Muscle of leg (tissue), 3 donors: ENCODE measurements at regions not wholly inside any gene's neighbourhood (a gene's known extent, or its start where the extent isn't known, plus 50 kb on each side); places are given as distances from the start of the nearest gene placed in this dataset.

ENCODE experiments used
- DNase-seq: peaks from one replicate; pipeline ENCODE4 v3.0.0; 2013
- H3K27ac ChIP-seq: one replicate; pipeline ENCODE4 v1.5.1; 2013; ENCODE audit warnings: mild to moderate bottlenecking, low read length, control low read depth
- H3K27me3 ChIP-seq: one replicate; pipeline ENCODE4 v1.6.1; 2013; ENCODE audit warnings: low read length; ENCODE audit not compliant: control insufficient read depth, insufficient read depth
- H3K36me3 ChIP-seq: one replicate; pipeline ENCODE4 v1.6.1; 2013; ENCODE audit warnings: low read length; ENCODE audit not compliant: control insufficient read depth, insufficient read depth
- H3K4me1 ChIP-seq: one replicate; pipeline ENCODE4 v1.6.1; 2013; ENCODE audit warnings: low read length; ENCODE audit not compliant: control insufficient read depth, insufficient read depth
- H3K4me3 ChIP-seq: one replicate; pipeline ENCODE4 v1.5.1; 2013; ENCODE audit warnings: low read length, control low read depth
- H3K9me3 ChIP-seq: replicated peaks from 2 replicates; pipeline ENCODE4 v1.6.1; 2013; ENCODE audit warnings: low read depth, low read length; ENCODE audit not compliant: control insufficient read depth
- WGBS: methylation state at CpG from one replicate; pipeline ENCODE4 v1.1.5; 2013; ENCODE audit warnings: missing lambda C conversion rate; ENCODE audit not compliant: insufficient coverage; 5-methylcytosine and 5-hydroxymethylcytosine counted together

DNA sequence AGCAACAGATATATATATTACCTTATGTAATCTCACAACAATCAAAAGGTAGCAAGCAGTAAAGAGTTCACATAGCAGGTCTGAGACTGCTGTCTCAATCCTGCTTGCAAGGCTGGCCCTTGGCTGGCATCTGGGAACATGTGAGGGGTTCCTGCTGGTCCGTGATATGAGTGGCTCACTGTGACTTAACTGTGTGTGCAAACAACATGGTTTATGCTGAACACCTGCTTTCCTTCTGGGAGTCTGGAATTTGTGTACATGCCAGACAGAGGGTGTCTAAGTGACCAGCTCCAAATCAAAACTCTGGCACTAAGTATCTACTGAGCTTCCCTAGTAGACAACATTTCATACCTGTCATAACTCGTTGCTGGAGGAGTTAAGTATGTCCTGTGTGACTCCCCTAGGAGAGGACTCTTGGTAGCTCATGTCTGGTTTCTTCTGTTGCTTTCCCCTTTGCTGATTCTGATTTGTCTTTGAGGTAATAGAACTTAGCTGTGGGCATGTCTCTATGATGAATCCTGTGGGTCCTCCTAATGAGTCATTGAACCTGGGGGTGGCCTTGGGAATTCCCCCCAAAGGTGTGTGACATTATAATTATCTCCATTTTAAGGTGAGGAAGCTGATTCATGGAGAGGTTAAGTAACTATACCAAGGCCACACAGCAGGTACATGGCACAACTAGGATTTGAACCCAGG is 131.6 kb upstream of the NEDD9 start:
- H3K27ac ChIP-seq, result peak overlapping the region; percentile 23
- no peak for DNase-seq
- no peaks in the 10 kb centered on the region for H3K27me3 ChIP-seq
- WGBS, result 50% methylated on average over 1 of the region's 2 CpGs
- H3K9me3 ChIP-seq, result no peaks in the 10 kb centered on the region
- H3K36me3 ChIP-seq, result no peaks in the 10 kb centered on the region
- H3K4me3 ChIP-seq, result no peak overlapping the region
- H3K4me1 ChIP-seq, result peaks cover 3% of the 10 kb centered on the region

DNA sequence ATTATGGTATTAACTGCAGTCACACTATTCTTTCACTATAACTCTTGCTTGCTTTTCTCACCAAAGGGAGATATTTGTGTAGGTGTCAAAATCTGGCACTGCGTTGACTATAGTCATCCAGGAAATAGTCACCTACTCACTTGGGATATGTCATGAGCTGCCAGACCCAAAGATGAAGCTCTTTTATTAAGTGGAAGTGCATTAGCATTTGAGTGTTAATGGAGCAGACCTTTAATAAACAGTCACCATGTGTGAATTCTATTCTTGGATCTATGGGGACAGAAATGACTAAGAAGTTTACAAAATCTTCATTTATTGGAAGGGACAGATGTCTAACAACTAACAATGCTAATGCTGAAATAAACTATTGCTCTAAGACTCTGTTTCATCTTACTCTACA is 130.1 kb upstream of the NEDD9 start:
- DNase-seq, result no peak
- Histone ChIP-seq H3K4me1 (peaks cover under 1% of the 10 kb centered on the region), H3K27me3 (no peaks in the 10 kb centered on the region), H3K9me3 (no peaks in the 10 kb centered on the region), H3K27ac (no peak overlapping the region), H3K4me3 (no peak overlapping the region), H3K36me3 (no peaks in the 10 kb centered on the region)
- WGBS, result no CpG with 5 or more reads among the region's 1 CpG

DNA sequence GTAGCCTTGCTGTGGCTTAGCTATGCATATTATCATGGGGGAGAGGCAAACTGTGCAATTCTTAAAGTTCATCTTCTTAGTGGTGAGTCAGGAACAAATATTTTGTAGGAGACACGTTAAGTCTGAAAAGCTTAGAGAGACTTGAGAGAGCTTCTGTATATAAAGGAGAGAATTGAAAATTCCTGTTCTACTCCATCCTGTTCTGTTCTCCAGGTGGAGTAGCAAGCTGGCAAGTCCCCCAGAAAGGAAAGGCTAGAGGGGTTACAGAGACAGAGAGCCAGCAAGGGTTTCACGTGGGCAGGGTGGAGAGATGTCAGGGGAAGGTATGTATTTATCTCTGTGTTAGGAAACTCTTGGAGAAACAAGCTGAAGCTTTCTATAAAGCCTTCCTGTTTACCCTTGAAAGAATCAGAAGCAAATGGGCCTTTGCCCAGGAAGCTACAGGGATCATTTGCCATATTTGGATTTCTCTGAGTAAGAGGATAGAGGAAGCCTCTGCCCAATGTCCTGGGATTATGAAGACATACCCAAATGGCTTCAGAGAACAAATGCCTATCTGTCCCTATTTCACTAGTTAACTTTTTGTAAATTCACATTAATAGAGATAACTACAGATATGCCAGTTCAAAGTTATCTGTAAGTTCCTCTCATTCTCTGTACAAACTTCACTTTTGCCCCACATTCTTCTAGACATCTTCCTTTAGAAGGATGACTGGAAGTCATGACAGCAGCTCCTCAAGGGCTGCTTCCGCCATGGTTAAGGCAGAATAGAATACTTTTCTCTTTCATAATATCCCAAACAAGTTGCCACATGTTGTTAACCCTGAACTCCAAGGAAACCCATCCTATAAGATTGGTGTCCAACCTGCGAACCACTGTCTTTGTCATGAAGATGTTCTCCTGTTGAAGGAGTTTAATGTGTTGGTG is 126.7 kb upstream of the NEDD9 start:
- no peak for DNase-seq
- no peaks in the 10 kb centered on the region for H3K27me3 ChIP-seq
- H3K9me3 ChIP-seq, result no peaks in the 10 kb centered on the region
- WGBS, result 79% methylated on average over 2 of the region's 4 CpGs
- H3K27ac ChIP-seq, result no peak overlapping the region
- no peak overlapping the region for H3K4me3 ChIP-seq
- H3K36me3 ChIP-seq, result no peaks in the 10 kb centered on the region
- peaks cover 5% of the 10 kb centered on the region for H3K4me1 ChIP-seq

DNA sequence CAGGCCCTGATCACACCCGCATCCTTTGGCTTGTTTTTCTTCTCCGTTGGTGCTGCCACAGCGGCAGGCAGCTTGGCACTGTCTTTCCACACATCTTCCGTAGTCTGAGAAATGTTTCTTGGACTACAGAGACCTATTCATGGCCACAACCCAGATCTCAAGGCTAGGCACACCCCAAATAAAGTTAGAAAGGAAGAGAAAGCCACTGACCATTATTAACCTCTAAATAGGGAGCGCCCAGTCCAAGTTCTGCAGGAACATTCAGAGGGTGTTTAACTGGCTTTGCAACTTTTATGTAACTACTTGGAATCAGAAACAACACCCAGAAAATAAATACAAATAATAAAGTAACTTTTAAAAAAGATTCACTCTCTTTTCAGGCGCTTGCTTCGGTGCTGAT is 124.8 kb upstream of the NEDD9 start:
- no peaks in the 10 kb centered on the region for H3K9me3 ChIP-seq
- whole genome bisulfite sequencing, result 80% methylated on average over 1 of the region's 7 CpGs
- peak overlapping the region; percentile 67 for H3K27ac ChIP-seq
- H3K36me3 ChIP-seq, result no peaks in the 10 kb centered on the region
- H3K4me3 ChIP-seq, result no peak overlapping the region
- peaks cover 5% of the 10 kb centered on the region for H3K4me1 ChIP-seq
- no peak for DNase-seq
- no peaks in the 10 kb centered on the region for H3K27me3 ChIP-seq

DNA sequence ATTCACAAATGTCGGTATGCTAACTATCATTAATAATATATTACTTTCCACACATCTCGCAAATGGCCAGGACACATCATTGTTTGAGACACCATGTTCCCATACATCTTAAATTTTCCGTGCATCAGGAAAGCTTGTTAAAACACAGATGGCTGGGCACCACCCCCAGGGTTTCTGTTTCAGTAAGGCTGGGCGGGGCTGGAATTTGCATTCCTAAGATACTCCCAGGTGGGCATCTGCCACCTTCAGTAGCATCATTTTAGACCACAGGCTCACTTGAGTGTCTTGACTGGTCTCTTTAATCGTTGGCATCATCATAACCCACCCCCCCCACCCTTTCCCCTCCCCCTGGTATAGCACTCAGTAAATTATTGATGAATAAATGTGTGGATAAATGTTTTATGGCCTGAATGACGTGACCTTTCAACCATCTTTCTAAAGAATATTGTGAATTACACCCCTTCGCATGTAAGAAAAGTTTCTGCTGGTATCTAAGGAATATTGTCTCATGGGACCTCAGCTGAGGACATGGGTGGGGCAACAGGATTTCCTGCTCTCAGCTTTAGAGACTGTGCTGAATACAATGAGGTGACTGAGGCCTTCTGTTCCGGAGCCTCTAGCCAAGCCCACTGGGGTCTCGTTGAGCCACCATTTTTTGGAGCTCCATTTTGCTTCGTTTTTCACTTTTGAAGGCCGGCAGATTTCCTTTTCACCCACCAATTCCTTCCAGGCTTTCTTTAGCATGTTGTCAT is 124.1 kb upstream of the NEDD9 start:
- Histone ChIP-seq H3K4me1 (peaks cover 5% of the 10 kb centered on the region), H3K9me3 (no peaks in the 10 kb centered on the region), H3K4me3 (no peak overlapping the region), H3K27ac (peak overlapping the region; percentile 67), H3K27me3 (no peaks in the 10 kb centered on the region), H3K36me3 (no peaks in the 10 kb centered on the region)
- DNase-seq, result peak; percentile 39
- 72% methylated on average over 5 of the region's 11 CpGs for WGBS

DNA sequence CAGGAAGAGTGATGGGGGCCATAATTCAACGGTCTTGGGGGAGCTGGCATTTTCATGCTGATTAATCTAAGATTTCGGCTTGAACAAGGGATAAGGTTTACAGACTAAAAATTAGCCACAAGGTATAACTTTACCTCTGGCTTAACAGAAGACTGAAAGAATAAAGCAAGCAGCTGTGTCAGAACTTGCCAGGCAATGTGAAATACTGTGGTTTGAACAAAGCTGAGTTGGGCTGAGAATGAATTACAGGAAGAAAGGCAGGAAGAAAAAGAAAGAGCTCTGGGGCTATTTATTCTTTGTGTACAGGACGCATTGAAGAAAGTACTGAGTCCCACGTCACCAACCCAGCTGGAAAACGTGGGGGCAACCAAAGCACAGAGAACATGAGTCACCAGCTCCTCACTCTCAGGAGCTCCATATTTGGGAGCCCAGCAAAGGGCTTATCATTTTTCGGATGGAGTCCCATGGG is 121.5 kb upstream of the NEDD9 start:
- H3K36me3 ChIP-seq, result no peaks in the 10 kb centered on the region
- WGBS, result 41% methylated on average over 6 of the region's 6 CpGs
- peaks cover 5% of the 10 kb centered on the region for H3K4me1 ChIP-seq
- H3K9me3 ChIP-seq, result no peaks in the 10 kb centered on the region
- no peaks in the 10 kb centered on the region for H3K27me3 ChIP-seq
- DNase-seq, result peak; percentile 54
- H3K4me3 ChIP-seq, result no peak overlapping the region
- H3K27ac ChIP-seq, result peak overlapping the region; percentile 69

DNA sequence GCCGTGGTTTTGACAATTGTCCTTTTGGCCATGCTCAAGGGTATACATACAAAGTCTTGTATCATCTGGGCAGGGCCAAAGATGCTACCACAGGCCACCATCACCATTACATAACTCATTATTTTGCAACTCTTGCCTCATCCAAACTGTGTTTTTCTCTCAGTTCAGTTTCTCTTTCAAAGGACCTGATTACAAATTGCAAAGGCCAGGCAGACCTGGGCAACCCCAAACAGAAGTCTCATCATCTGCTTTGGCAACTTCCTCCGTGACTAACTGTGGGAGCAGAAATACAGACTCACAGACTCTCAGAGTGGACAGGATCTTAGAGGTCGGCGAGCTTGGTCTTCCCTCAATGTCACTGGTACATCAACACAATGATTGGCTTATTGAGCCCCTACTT is 117.8 kb upstream of the NEDD9 start:
- no peak for DNase-seq
- Histone ChIP-seq H3K27ac (no peak overlapping the region), H3K36me3 (no peaks in the 10 kb centered on the region), H3K4me1 (peaks cover 2% of the 10 kb centered on the region), H3K9me3 (no peaks in the 10 kb centered on the region), H3K27me3 (no peaks in the 10 kb centered on the region), H3K4me3 (no peak overlapping the region)
- WGBS, result 74% methylated on average over 2 of the region's 4 CpGs

DNA sequence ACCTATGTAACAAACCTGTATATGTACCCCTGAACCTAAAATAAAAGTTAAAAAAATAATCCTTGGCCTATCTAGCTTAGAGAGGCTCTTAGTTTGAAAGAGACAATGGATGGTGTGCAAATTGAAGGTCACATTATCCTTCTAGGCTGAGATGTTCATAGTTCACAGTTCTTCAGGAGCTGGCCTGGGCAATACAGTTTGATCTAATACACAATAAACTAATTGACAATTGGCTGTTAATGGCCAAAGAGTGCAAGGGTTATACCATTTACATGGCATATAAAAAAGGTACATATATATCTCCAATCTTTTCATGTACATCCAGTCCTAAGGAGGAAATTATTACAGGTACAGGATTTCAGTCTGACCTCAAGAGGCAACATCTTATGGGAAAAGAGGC is 117.4 kb upstream of the NEDD9 start:
- H3K27me3 ChIP-seq, result no peaks in the 10 kb centered on the region
- H3K4me1 ChIP-seq, result peaks cover 2% of the 10 kb centered on the region
- no peak overlapping the region for H3K27ac ChIP-seq
- no peak overlapping the region for H3K4me3 ChIP-seq
- H3K9me3 ChIP-seq, result no peaks in the 10 kb centered on the region
- H3K36me3 ChIP-seq, result no peaks in the 10 kb centered on the region
- DNase-seq, result no peak

DNA sequence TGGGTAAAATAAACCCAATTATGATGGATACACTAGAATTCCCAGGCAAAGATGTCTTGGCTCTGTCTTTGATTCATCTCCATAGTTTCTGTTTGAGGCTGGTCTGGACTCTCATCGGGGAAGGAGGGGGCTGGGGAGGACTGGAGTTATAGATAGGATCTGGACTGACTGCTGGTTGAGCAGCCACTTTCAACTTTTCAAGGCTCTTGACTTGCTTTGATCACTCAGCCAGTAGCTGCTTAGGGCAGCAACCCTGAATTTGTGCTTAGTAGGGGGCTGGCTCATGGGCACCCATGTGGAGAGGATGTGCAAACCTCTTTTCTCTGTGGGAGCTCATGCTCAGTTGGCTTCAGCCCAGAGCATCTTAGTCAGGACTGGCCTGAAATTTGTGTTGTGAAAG is 114.0 kb upstream of the NEDD9 start:
- no peak overlapping the region for H3K27ac ChIP-seq
- H3K4me3 ChIP-seq, result no peak overlapping the region
- no peaks in the 10 kb centered on the region for H3K36me3 ChIP-seq
- WGBS, result 71% methylated on average over 1 of the region's 1 CpG
- H3K4me1 ChIP-seq, result no peaks in the 10 kb centered on the region
- no peaks in the 10 kb centered on the region for H3K9me3 ChIP-seq
- H3K27me3 ChIP-seq, result no peaks in the 10 kb centered on the region
- no peak for DNase-seq

DNA sequence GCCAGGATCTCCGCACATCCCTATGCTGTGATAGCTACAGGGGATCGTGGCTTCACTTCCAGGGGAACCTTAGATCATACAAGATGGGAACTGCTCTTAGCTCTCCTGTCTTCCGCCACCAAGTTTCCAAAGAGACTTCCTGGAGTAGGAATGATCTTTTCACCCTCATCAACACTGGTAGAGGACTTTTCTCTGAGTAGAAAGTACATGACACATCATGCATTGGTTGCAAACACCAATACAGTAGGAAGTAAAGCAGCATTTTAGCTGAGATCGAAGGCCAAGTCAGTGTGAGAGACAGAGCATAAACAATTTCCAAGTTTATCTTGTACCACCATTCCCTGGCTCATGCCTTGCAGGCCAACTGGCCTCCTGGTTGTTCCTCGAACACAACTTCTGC is 113.1 kb upstream of the NEDD9 start:
- no peak for DNase-seq
- H3K9me3 ChIP-seq, result no peaks in the 10 kb centered on the region
- H3K4me3 ChIP-seq, result no peak overlapping the region
- H3K27me3 ChIP-seq, result no peaks in the 10 kb centered on the region
- no peak overlapping the region for H3K27ac ChIP-seq
- 84% methylated on average over 3 of the region's 5 CpGs for WGBS
- H3K36me3 ChIP-seq, result no peaks in the 10 kb centered on the region
- no peaks in the 10 kb centered on the region for H3K4me1 ChIP-seq
